Thyroid gland (tissue), 4 donors: ENCODE measurements at regions not wholly inside any gene's neighbourhood (a gene's known extent, or its start where the extent isn't known, plus 50 kb on each side); places are given as distances from the start of the nearest gene placed in this dataset.

ENCODE experiments used
- POLR2A ChIP-seq, 2 donors: fragments of 450-650 bp; IDR thresholded peaks; one replicate each; pipeline ENCODE4 v1.6.1; 2017; ENCODE audit warnings: antibody characterized with exemption in 2 of 2, mild to moderate bottlenecking in 2 of 2, moderate library complexity in 1 of 2
- TF ChIP-seq, protein P1 (sequence below), 6 experiments: fragments of 200-600 bp in 3 of 6; fragments of 450-650 bp in 3 of 6; sonication (generic) in 3 of 6; IDR thresholded peaks; one replicate each; pipeline ENCODE4 v1.5.1; 2016 to 2019; ENCODE audit warnings: antibody characterized with exemption in 6 of 6, mild to moderate bottlenecking in 2 of 6, inconsistent platforms in 1 of 6, moderate library complexity in 1 of 6

- TF ChIP-seq, protein P1, sequence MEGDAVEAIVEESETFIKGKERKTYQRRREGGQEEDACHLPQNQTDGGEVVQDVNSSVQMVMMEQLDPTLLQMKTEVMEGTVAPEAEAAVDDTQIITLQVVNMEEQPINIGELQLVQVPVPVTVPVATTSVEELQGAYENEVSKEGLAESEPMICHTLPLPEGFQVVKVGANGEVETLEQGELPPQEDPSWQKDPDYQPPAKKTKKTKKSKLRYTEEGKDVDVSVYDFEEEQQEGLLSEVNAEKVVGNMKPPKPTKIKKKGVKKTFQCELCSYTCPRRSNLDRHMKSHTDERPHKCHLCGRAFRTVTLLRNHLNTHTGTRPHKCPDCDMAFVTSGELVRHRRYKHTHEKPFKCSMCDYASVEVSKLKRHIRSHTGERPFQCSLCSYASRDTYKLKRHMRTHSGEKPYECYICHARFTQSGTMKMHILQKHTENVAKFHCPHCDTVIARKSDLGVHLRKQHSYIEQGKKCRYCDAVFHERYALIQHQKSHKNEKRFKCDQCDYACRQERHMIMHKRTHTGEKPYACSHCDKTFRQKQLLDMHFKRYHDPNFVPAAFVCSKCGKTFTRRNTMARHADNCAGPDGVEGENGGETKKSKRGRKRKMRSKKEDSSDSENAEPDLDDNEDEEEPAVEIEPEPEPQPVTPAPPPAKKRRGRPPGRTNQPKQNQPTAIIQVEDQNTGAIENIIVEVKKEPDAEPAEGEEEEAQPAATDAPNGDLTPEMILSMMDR (IDR thresholded peaks at IDR 0.05), result no peak
- TF ChIP-seq POLR2A (IDR thresholded peaks at IDR 0.05), result no peak
Measured at GRCh38 chr16:51276336-51276735, 125.3 kb upstream of the SALL1 start.
